KMS-11 (cell line): ENCODE measurements at regions not wholly inside any gene's neighbourhood (a gene's known extent, or its start where the extent isn't known, plus 50 kb on each side); places are given as distances from the start of the nearest gene placed in this dataset.

Experiments used
- H2AFZ ChIP-seq: fragments of 200-600 bp; sonication (generic); 2 replicates; pipeline ENCODE4 v1.6.1; 2016; ENCODE audit warnings: antibody characterized with exemption, mixed run types, low read depth
- H3K27ac ChIP-seq: fragments of 200-600 bp; sonication (generic); 2 replicates; pipeline ENCODE4 v1.6.1; 2016; ENCODE audit warnings: mild to moderate bottlenecking, mixed run types
- H3K27me3 ChIP-seq: fragments of 200-600 bp; sonication (generic); 2 replicates; pipeline ENCODE4 v1.6.1; 2017; ENCODE audit warnings: mild to moderate bottlenecking, low read depth, mixed run types, moderate library complexity; ENCODE audit not compliant: insufficient read depth
- H3K36me3 ChIP-seq: fragments of 200-600 bp; sonication (generic); 2 replicates; pipeline ENCODE4 v1.6.1; 2017; ENCODE audit warnings: mild to moderate bottlenecking, mixed run types; ENCODE audit not compliant: insufficient read depth
- H3K4me1 ChIP-seq: fragments of 200-600 bp; sonication (generic); 2 replicates; pipeline ENCODE4 v1.6.1; 2016; ENCODE audit warnings: mild to moderate bottlenecking, low read depth, mixed run types; ENCODE audit not compliant: poor library complexity, severe bottlenecking
- H3K4me2 ChIP-seq: fragments of 200-600 bp; sonication (generic); 2 replicates; pipeline ENCODE4 v1.7.0; 2016; ENCODE audit warnings: mild to moderate bottlenecking, mixed run types
- H3K4me3 ChIP-seq: fragments of 200-600 bp; sonication (generic); IDR thresholded peaks from 2 replicates; pipeline ENCODE4 v1.6.1; 2017; ENCODE audit warnings: low read depth, low read length, mixed read lengths; ENCODE audit not compliant: insufficient read depth
- H3K79me2 ChIP-seq: fragments of 200-600 bp; sonication (generic); 2 replicates; pipeline ENCODE4 v1.6.1; 2016; ENCODE audit warnings: low read depth, mixed run types; ENCODE audit not compliant: insufficient read depth
- H3K9ac ChIP-seq: fragments of 200-600 bp; sonication (generic); 2 replicates; pipeline ENCODE4 v1.6.1; 2016; ENCODE audit warnings: mild to moderate bottlenecking, mixed run types
- H4K20me1 ChIP-seq: fragments of 200-600 bp; sonication (generic); 2 replicates; pipeline ENCODE4 v1.6.1; 2016; ENCODE audit warnings: mild to moderate bottlenecking, mixed run types; ENCODE audit not compliant: insufficient read depth
- TF ChIP-seq, protein P1 (sequence below): fragments of 200-600 bp; sonication (generic); conservative IDR thresholded peaks from 2 replicates; pipeline ENCODE4 v1.6.1; 2017; ENCODE audit warnings: low read depth, mild to moderate bottlenecking, antibody characterized with exemption, low read length, moderate library complexity, mixed read lengths

DNA sequence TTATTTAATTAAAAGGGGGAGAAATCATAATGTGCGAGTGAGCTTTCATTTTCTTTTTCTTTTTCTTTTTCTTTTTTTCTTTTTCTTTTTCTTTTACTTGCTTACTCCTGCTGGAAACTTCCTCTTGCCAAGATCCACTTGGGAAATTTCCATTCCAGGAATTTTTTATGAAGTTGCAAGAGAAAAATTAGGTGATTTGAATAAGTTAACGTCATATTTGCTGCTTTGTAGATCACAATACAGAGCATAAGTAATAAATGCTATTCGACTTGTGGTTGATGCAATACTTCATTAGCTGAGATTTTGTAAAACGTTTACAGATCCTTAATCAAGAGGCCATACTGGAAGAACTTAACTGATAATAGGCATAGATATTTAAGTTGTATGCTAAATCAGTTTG is 354.7 kb upstream of the SMIM21 start:
- no peaks in the 10 kb centered on the region for H3K79me2 ChIP-seq
- no peak overlapping the region for H3K27ac ChIP-seq
- no peak overlapping the region for H3K9ac ChIP-seq
- H3K36me3 ChIP-seq = no peaks in the 10 kb centered on the region
- H2AFZ ChIP-seq = no peak overlapping the region
- H4K20me1 ChIP-seq = no peaks in the 10 kb centered on the region; the same call in 1 of the 2 replicates
- H3K4me1 ChIP-seq = no peaks in the 10 kb centered on the region
- H3K27me3 ChIP-seq = no peaks in the 10 kb centered on the region
- no peak overlapping the region for H3K4me3 ChIP-seq
- no peak overlapping the region for H3K4me2 ChIP-seq
- TF ChIP-seq, protein P1, sequence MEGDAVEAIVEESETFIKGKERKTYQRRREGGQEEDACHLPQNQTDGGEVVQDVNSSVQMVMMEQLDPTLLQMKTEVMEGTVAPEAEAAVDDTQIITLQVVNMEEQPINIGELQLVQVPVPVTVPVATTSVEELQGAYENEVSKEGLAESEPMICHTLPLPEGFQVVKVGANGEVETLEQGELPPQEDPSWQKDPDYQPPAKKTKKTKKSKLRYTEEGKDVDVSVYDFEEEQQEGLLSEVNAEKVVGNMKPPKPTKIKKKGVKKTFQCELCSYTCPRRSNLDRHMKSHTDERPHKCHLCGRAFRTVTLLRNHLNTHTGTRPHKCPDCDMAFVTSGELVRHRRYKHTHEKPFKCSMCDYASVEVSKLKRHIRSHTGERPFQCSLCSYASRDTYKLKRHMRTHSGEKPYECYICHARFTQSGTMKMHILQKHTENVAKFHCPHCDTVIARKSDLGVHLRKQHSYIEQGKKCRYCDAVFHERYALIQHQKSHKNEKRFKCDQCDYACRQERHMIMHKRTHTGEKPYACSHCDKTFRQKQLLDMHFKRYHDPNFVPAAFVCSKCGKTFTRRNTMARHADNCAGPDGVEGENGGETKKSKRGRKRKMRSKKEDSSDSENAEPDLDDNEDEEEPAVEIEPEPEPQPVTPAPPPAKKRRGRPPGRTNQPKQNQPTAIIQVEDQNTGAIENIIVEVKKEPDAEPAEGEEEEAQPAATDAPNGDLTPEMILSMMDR = no peak

GRCh38 chr18:75779910-75780309 is 352.4 kb upstream of the SMIM21 start:
- Histone ChIP-seq H3K4me2 (no peak overlapping the region), H3K27me3 (no peaks in the 10 kb centered on the region), H3K9ac (no peak overlapping the region), H4K20me1 (no peaks in the 10 kb centered on the region; the same call in 1 of the 2 replicates), H3K4me1 (no peaks in the 10 kb centered on the region), H3K36me3 (no peaks in the 10 kb centered on the region), H3K79me2 (no peaks in the 10 kb centered on the region), H3K4me3 (no peak overlapping the region), H3K27ac (no peak overlapping the region), H2AFZ (no peak overlapping the region)
- TF ChIP-seq, protein P1 = no peak

DNA sequence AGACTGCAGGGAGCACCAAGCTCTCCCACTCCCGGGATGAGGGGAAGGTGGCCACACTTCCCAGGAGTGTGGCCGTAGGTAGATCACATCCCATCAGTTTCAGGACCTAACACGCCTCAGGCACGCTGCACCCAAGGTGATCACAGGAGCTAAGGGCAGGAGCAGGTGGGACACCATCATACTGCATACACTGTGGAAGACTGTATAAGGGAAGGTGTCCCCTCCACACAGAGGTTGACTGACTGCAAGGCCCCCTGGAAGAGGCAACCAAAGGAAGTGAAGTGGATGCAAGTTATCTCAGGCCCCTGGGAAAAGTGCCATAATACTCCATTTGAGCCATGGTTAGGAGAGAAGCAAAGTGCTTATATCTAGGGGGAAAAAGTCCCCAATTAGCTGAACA is 351.9 kb upstream of the SMIM21 start:
- no peak overlapping the region for H3K9ac ChIP-seq
- no peak overlapping the region for H3K27ac ChIP-seq
- H3K36me3 ChIP-seq = no peaks in the 10 kb centered on the region
- H4K20me1 ChIP-seq = no peaks in the 10 kb centered on the region; the same call in 1 of the 2 replicates
- no peak overlapping the region for H3K4me2 ChIP-seq
- H3K4me1 ChIP-seq = no peaks in the 10 kb centered on the region
- no peak overlapping the region for H2AFZ ChIP-seq
- no peak overlapping the region for H3K4me3 ChIP-seq
- H3K27me3 ChIP-seq = no peaks in the 10 kb centered on the region
- TF ChIP-seq, protein P1 = no peak
- H3K79me2 ChIP-seq = no peaks in the 10 kb centered on the region

DNA sequence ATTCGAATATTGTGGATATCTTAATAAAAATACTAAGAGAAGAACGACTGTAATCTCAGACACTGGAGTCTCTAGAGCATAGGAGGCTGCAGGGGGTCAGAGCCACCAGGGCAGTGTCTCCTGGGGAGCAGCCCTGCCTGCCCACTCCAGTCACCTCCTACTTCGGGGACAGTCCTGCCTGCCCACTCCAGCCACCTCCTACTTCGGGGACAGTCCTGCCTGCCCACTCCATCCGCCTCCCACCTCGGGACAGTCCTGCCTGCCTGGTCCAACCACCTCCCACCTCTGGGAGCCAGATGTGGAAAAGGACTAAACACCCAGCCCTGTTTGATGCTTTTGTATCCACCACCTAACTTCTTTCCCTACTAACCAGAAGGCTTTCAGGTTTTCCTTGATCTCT is 350.1 kb upstream of the SMIM21 start:
- no peaks in the 10 kb centered on the region; the same call in 1 of the 2 replicates for H4K20me1 ChIP-seq
- H3K4me2 ChIP-seq = no peak overlapping the region
- H3K9ac ChIP-seq = no peak overlapping the region
- no peaks in the 10 kb centered on the region for H3K36me3 ChIP-seq
- H3K4me1 ChIP-seq = no peaks in the 10 kb centered on the region
- no peaks in the 10 kb centered on the region for H3K27me3 ChIP-seq
- H3K27ac ChIP-seq = no peak overlapping the region
- no peak overlapping the region for H3K4me3 ChIP-seq
- no peak overlapping the region for H2AFZ ChIP-seq
- no peaks in the 10 kb centered on the region for H3K79me2 ChIP-seq
- TF ChIP-seq, protein P1 = no peak
